HG03521 (cell line): ENCODE measurements at regions not wholly inside any gene's neighbourhood (a gene's known extent, or its start where the extent isn't known, plus 50 kb on each side); places are given as distances from the start of the nearest gene placed in this dataset.

Source experiments
- ATAC-seq: cut with Tn5 transposase; IDR thresholded peaks from one replicate; pipeline ENCODE4 v1.9.1; 2021; ENCODE audit warnings: mild to moderate bottlenecking, moderate library complexity; ENCODE audit not compliant: unreplicated experiment

GRCh38 chr9:90035471-90035870 lies 430.7 kb downstream of the GADD45G start:
- no peak for ATAC-seq

- ATAC-seq: no peak
These were observed 432.5 kb downstream of the GADD45G start for GRCh38 chr9:90037146-90037797.

GRCh38 chr9:90038763-90039162 lies 434.0 kb downstream of the GADD45G start:
- ATAC-seq: no peak

- ATAC-seq: no peak
These were observed 439.5 kb downstream of the GADD45G start for GRCh38 chr9:90044263-90044662.

GRCh38 chr9:90044710-90045151 lies 439.9 kb downstream of the GADD45G start:
- ATAC-seq: no peak

GRCh38 chr9:90046317-90046861 lies 441.6 kb downstream of the GADD45G start:
- ATAC-seq: no peak

- ATAC-seq: no peak
These were observed 443.0 kb downstream of the GADD45G start for GRCh38 chr9:90047828-90048227.

- ATAC-seq: no peak
These were observed 447.6 kb downstream of the GADD45G start for GRCh38 chr9:90052366-90052765.

- ATAC-seq: no peak
These were observed 448.2 kb downstream of the GADD45G start for GRCh38 chr9:90053027-90053426.

GRCh38 chr9:90054810-90055209 lies 450.0 kb downstream of the GADD45G start:
- no peak for ATAC-seq

GRCh38 chr9:90055226-90055625 lies 450.4 kb downstream of the GADD45G start:
- no peak for ATAC-seq

- no peak for ATAC-seq
These were observed 452.5 kb downstream of the GADD45G start for GRCh38 chr9:90057361-90057760.

- ATAC-seq: no peak
These were observed 453.5 kb downstream of the GADD45G start for GRCh38 chr9:90058182-90058763.

GRCh38 chr9:90059436-90059835 lies 454.6 kb downstream of the GADD45G start:
- no peak for ATAC-seq

- no peak for ATAC-seq
These were observed 455.4 kb downstream of the GADD45G start for GRCh38 chr9:90060256-90060655.

GRCh38 chr9:90061187-90061586 lies 456.4 kb downstream of the GADD45G start:
- no peak for ATAC-seq

GRCh38 chr9:90062982-90063381 lies 458.2 kb downstream of the GADD45G start:
- ATAC-seq: no peak

- ATAC-seq: no peak
These were observed 459.4 kb downstream of the GADD45G start for GRCh38 chr9:90064248-90064647.

- ATAC-seq: no peak
These were observed 460.2 kb downstream of the GADD45G start for GRCh38 chr9:90064971-90065370.

GRCh38 chr9:90065851-90066250 lies 461.0 kb downstream of the GADD45G start:
- ATAC-seq: no peak

- no peak for ATAC-seq
These were observed 464.3 kb downstream of the GADD45G start for GRCh38 chr9:90069085-90069484.

- ATAC-seq: no peak
These were observed 465.2 kb downstream of the GADD45G start for GRCh38 chr9:90070056-90070455.
